GM12878 (cell line): ENCODE measurements at regions not wholly inside any gene's neighbourhood (a gene's known extent, or its start where the extent isn't known, plus 50 kb on each side); places are given as distances from the start of the nearest gene placed in this dataset.
"Not testable (repeated sequence)": the region's sequence is repeated elsewhere in the genome, so short reads cannot be mapped to it uniquely, and the experiment has no call there.

Experiments used
- BMI1 ChIP-seq: fragments of 450-650 bp; IDR thresholded peaks from 2 replicates; pipeline ENCODE4 v1.6.1; 2016; ENCODE audit warnings: mild to moderate bottlenecking, moderate library complexity, borderline replicate concordance
- RAD21 ChIP-seq: IDR thresholded peaks from 2 replicates; pipeline ENCODE4 v1.6.1; 2011; ENCODE audit warnings: mild to moderate bottlenecking, low read depth, low read length, moderate library complexity; ENCODE audit not compliant: insufficient read depth
- SP1 ChIP-seq: IDR thresholded peaks from one replicate; pipeline ENCODE4 v1.6.1; 2011; ENCODE audit warnings: low read depth, low read length
- SREBF2 ChIP-seq: IDR thresholded peaks from 2 replicates; pipeline ENCODE4 v1.6.1; 2012; ENCODE audit warnings: mild to moderate bottlenecking, low read length
- TCF3 ChIP-seq: IDR thresholded peaks from 2 replicates; pipeline ENCODE4 v1.6.1; 2012; ENCODE audit warnings: low read depth, mild to moderate bottlenecking, low read length, borderline replicate concordance; ENCODE audit not compliant: insufficient read depth
- TF ChIP-seq, protein P1 (sequence below): IDR thresholded peaks from 2 replicates; pipeline ENCODE4 v1.6.1; 2011; ENCODE audit warnings: mild to moderate bottlenecking, low read depth, low read length, moderate library complexity; ENCODE audit not compliant: insufficient replicate concordance
- TF ChIP-seq, protein P2 (sequence below): fragments of 450-650 bp; IDR thresholded peaks from 2 replicates; pipeline ENCODE4 v1.6.1; 2014; ENCODE audit warnings: mild to moderate bottlenecking
- TF ChIP-seq, protein P3 (sequence below), 3 experiments: IDR thresholded peaks in 2 of 3; conservative IDR thresholded peaks in 1 of 3; 2 replicates each; pipeline ENCODE4 v1.5.1; 2011; ENCODE audit warnings: low read depth in 3 of 3, low read length in 3 of 3, mild to moderate bottlenecking in 3 of 3, control low read depth in 2 of 3, moderate library complexity in 2 of 3, inconsistent platforms in 1 of 3, mixed read lengths in 1 of 3; ENCODE audit not compliant: control insufficient read depth in 2 of 3, insufficient read depth in 1 of 3; ENCODE audit errors: extremely low read depth in 1 of 3

DNA sequence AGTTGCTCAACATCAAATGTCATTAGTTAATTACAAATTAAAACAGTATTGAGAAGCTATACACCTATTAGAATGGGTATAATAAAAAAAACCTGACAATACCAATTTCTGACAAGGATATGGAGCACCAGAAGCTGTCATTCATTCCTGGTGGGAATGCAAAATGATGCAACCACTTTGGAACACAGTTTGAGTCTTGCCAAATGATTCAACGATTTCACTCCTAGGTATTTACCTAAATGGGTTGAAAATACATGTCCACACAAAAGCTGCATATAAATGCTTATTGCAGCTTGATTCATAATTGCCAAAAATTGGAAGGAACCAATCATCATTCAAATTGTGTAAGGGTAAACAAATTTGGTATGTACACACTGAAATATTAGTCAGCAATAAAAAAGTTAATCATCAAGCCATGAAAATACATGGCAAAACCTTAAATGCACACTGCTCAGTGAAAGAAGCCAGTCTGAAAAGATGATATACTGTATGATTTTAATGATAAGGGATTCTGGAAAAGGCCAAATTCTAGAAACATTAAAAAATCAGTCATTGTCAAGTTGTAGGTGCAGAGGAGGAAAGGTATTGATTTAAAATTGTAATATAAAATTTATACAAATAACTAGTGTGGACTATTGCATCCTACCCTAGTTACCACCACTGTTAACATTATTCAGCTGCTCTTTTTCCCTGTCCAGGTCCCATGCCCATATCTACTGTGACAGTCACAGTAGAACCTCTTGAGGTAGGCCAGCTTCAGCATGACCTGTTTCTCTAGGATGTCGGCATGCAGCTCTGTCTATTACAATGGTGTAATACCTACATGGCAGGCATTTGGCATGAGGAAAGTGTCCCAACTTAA lies 356.4 kb upstream of the SPATA31A3 start:
- not testable (repeated sequence) for TF ChIP-seq RAD21, BMI1, TCF3, SP1, SREBF2
- TF ChIP-seq, protein P1, sequence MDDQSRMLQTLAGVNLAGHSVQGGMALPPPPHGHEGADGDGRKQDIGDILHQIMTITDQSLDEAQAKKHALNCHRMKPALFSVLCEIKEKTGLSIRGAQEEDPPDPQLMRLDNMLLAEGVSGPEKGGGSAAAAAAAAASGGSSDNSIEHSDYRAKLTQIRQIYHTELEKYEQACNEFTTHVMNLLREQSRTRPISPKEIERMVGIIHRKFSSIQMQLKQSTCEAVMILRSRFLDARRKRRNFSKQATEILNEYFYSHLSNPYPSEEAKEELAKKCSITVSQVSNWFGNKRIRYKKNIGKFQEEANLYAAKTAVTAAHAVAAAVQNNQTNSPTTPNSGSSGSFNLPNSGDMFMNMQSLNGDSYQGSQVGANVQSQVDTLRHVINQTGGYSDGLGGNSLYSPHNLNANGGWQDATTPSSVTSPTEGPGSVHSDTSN: not testable (repeated sequence)
- TF ChIP-seq, protein P2, sequence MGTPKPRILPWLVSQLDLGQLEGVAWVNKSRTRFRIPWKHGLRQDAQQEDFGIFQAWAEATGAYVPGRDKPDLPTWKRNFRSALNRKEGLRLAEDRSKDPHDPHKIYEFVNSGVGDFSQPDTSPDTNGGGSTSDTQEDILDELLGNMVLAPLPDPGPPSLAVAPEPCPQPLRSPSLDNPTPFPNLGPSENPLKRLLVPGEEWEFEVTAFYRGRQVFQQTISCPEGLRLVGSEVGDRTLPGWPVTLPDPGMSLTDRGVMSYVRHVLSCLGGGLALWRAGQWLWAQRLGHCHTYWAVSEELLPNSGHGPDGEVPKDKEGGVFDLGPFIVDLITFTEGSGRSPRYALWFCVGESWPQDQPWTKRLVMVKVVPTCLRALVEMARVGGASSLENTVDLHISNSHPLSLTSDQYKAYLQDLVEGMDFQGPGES: not testable (repeated sequence)
- TF ChIP-seq, protein P3, sequence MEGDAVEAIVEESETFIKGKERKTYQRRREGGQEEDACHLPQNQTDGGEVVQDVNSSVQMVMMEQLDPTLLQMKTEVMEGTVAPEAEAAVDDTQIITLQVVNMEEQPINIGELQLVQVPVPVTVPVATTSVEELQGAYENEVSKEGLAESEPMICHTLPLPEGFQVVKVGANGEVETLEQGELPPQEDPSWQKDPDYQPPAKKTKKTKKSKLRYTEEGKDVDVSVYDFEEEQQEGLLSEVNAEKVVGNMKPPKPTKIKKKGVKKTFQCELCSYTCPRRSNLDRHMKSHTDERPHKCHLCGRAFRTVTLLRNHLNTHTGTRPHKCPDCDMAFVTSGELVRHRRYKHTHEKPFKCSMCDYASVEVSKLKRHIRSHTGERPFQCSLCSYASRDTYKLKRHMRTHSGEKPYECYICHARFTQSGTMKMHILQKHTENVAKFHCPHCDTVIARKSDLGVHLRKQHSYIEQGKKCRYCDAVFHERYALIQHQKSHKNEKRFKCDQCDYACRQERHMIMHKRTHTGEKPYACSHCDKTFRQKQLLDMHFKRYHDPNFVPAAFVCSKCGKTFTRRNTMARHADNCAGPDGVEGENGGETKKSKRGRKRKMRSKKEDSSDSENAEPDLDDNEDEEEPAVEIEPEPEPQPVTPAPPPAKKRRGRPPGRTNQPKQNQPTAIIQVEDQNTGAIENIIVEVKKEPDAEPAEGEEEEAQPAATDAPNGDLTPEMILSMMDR (IDR thresholded peaks at IDR 0.05 in 2 of 3, conservative IDR thresholded peaks at IDR 0.05 in 1 of 3; ENCODE audit: control insufficient read depth in 2 of 3, extremely low read depth in 1 of 3, insufficient read depth in 1 of 3, low read depth in 3 of 3, low read length in 3 of 3): not testable (repeated sequence)
